SU-DHL-6 (cell line): ENCODE measurements at regions not wholly inside any gene's neighbourhood (a gene's known extent, or its start where the extent isn't known, plus 50 kb on each side); places are given as distances from the start of the nearest gene placed in this dataset.

ENCODE experiments used
- H2AFZ ChIP-seq: fragments of 200-600 bp; sonication (generic); 2 replicates; pipeline ENCODE4 v1.6.1; 2014; ENCODE audit warnings: low read depth, mild to moderate bottlenecking, moderate library complexity, mixed read lengths, antibody characterized with exemption, low read length; ENCODE audit not compliant: severe bottlenecking
- H3F3A ChIP-seq: fragments of 200-600 bp; shearing (Covaris generic); 2 replicates; pipeline ENCODE4 v1.6.0; 2016; ENCODE audit warnings: antibody characterized with exemption, mild to moderate bottlenecking; ENCODE audit not compliant: insufficient read depth
- H3K27ac ChIP-seq: fragments of 200-600 bp; sonication (generic); 2 replicates; pipeline ENCODE4 v1.5.1; 2016; ENCODE audit warnings: low read depth, mild to moderate bottlenecking, low read length, moderate library complexity, mixed read lengths
- H3K27me3 ChIP-seq: fragments of 200-600 bp; sonication (generic), shearing (Covaris generic); 2 replicates; pipeline ENCODE4 v1.6.0; 2014; ENCODE audit warnings: mild to moderate bottlenecking, low read length
- H3K36me3 ChIP-seq: fragments of 200-600 bp; sonication (generic); 2 replicates; pipeline ENCODE4 v1.6.1; 2014; ENCODE audit warnings: mild to moderate bottlenecking, low read length, mixed read lengths
- H3K4me2 ChIP-seq: fragments of 300-600, 200-600 bp; shearing (Covaris generic), sonication (generic); 2 replicates; pipeline ENCODE4 v1.6.0; 2014; ENCODE audit warnings: low read length, low read depth, mild to moderate bottlenecking; ENCODE audit not compliant: poor library complexity, severe bottlenecking
- H3K4me3 ChIP-seq: fragments of 200-600 bp; sonication (generic); 2 replicates; pipeline ENCODE4 v1.5.1; 2014; ENCODE audit warnings: antibody characterized with exemption, low read length, mild to moderate bottlenecking, mixed read lengths; ENCODE audit not compliant: insufficient read depth, poor library complexity, severe bottlenecking
- H3K79me2 ChIP-seq: fragments of 200-600 bp; sonication (generic); 2 replicates; pipeline ENCODE4 v1.6.1; 2014; ENCODE audit warnings: mild to moderate bottlenecking, low read length, moderate library complexity; ENCODE audit not compliant: insufficient read depth
- H3K9ac ChIP-seq: fragments of 200-600 bp; sonication (generic); 2 replicates; pipeline ENCODE4 v1.7.0; 2014; ENCODE audit warnings: mild to moderate bottlenecking, low read length
- H3K9me2 ChIP-seq: fragments of 200-600 bp; sonication (generic); replicated peaks from 2 replicates; pipeline ENCODE4 v1.6.1; 2014; ENCODE audit warnings: low read length; ENCODE audit not compliant: insufficient read depth
- H3K9me3 ChIP-seq: fragments of 200-600 bp; sonication (generic); 2 replicates; pipeline ENCODE4 v1.6.1; 2014; ENCODE audit warnings: low read length, mixed read lengths; ENCODE audit not compliant: insufficient read depth
- H4K20me1 ChIP-seq: fragments of 200-600 bp; sonication (generic); 2 replicates; pipeline ENCODE4 v1.6.1; 2014; ENCODE audit warnings: low read depth, mild to moderate bottlenecking, antibody characterized with exemption, low read length, moderate library complexity, mixed read lengths
- EZH2phosphoT487 ChIP-seq: fragments of 200-600 bp; sonication (generic), shearing (Covaris generic); conservative IDR thresholded peaks from 2 replicates; pipeline ENCODE4 v1.6.1; 2018; ENCODE audit warnings: mild to moderate bottlenecking, antibody characterized with exemption, low read length, moderate library complexity, mixed read lengths
- TF ChIP-seq, protein P1 (sequence below): fragments of 200-600 bp; sonication (generic); IDR thresholded peaks from one replicate; pipeline ENCODE4 v1.5.1; 2017; ENCODE audit warnings: antibody characterized with exemption, mild to moderate bottlenecking, low read length, moderate library complexity; ENCODE audit not compliant: insufficient read depth, poor library complexity, severe bottlenecking

DNA sequence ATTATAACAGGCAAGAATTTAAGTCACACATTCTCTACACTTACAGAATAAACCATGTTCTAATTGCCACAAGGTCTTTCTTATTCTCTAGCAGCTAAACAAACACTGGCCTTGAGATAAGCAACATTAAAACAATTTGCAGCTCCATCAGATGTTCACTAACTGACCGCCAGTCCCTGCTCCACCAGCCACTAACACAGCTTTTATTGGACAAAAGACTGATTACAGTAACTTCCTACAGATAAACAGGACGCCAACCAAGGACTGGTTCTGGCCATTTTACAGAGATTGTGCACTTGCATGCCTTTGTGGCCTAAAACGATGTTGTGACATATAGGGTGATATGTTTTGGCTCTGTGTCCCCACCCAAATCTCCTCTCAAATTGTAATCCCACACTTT is 388.9 kb upstream of the LRRC4C start:
- no peak overlapping the region for H3K9ac ChIP-seq
- H3K27me3 ChIP-seq: no peaks in the 10 kb centered on the region
- TF ChIP-seq, protein P1, sequence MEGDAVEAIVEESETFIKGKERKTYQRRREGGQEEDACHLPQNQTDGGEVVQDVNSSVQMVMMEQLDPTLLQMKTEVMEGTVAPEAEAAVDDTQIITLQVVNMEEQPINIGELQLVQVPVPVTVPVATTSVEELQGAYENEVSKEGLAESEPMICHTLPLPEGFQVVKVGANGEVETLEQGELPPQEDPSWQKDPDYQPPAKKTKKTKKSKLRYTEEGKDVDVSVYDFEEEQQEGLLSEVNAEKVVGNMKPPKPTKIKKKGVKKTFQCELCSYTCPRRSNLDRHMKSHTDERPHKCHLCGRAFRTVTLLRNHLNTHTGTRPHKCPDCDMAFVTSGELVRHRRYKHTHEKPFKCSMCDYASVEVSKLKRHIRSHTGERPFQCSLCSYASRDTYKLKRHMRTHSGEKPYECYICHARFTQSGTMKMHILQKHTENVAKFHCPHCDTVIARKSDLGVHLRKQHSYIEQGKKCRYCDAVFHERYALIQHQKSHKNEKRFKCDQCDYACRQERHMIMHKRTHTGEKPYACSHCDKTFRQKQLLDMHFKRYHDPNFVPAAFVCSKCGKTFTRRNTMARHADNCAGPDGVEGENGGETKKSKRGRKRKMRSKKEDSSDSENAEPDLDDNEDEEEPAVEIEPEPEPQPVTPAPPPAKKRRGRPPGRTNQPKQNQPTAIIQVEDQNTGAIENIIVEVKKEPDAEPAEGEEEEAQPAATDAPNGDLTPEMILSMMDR: no peak
- no peak for TF ChIP-seq EZH2phosphoT487
- no peak overlapping the region for H3K4me2 ChIP-seq
- H3K36me3 ChIP-seq: no peaks in the 10 kb centered on the region
- H3K9me3 ChIP-seq: no peaks in the 10 kb centered on the region
- no peak overlapping the region for H3K27ac ChIP-seq
- no peaks in the 10 kb centered on the region for H4K20me1 ChIP-seq
- no peaks in the 10 kb centered on the region; the same call in 1 of the 2 replicates for H3K9me2 ChIP-seq
- no peaks in the 10 kb centered on the region for H3K79me2 ChIP-seq
- no peak overlapping the region for H2AFZ ChIP-seq
- H3K4me3 ChIP-seq: no peak overlapping the region
- no peaks in the 10 kb centered on the region for H3F3A ChIP-seq

DNA sequence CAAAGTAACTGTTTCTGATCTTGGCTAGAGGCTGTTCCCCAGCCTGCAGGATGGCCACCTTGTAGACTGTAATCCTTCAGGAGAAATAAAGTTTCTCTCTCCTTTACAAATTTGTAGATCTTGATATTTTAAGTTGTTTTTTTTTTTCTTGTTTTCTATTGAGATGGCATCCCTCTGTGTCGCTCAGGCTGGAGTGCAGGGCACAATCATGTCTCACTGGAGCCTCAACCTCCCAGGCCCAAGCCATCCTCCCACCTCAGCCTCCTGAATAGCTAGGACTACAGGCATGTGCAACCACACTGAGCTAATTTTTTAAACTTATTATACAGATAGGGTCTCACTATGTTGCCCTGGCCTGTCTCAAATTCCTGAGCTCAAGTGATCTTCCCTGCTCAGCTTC is 389.8 kb upstream of the LRRC4C start:
- Histone ChIP-seq H3K36me3 (no peaks in the 10 kb centered on the region), H3F3A (no peaks in the 10 kb centered on the region), H3K27me3 (no peaks in the 10 kb centered on the region), H3K9ac (no peak overlapping the region), H3K79me2 (no peaks in the 10 kb centered on the region), H3K4me3 (no peak overlapping the region), H3K9me3 (no peaks in the 10 kb centered on the region), H3K4me2 (no peak overlapping the region), H3K27ac (no peak overlapping the region), H4K20me1 (no peaks in the 10 kb centered on the region), H2AFZ (no peak overlapping the region), H3K9me2 (no peaks in the 10 kb centered on the region; the same call in 1 of the 2 replicates)
- no peak for TF ChIP-seq EZH2phosphoT487
- TF ChIP-seq, protein P1: no peak

DNA sequence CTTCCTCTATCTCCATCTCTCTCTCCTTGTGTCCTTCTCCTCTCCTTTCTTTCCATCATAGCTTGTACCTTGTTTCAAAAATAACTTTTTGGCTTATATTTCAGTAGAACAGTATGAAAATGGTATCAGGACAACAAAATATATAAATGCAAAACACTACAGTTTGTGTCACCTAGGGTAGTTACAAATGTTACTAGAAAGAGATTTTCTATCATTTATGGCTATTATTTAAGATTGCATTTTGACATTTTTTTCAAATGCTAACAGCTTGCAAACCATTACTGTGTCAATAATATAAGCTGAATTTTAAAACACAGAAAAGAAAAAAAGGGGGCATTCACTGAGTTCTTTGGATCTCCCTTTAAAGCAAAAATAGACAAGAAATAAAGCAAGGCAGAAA is 392.3 kb upstream of the LRRC4C start:
- Histone ChIP-seq H3K9me3 (no peaks in the 10 kb centered on the region), H3K36me3 (no peaks in the 10 kb centered on the region), H3F3A (no peaks in the 10 kb centered on the region), H3K9me2 (no peaks in the 10 kb centered on the region), H3K27me3 (no peaks in the 10 kb centered on the region), H3K27ac (no peak overlapping the region), H3K9ac (no peak overlapping the region), H3K4me3 (no peak overlapping the region), H3K4me2 (no peak overlapping the region), H3K79me2 (no peaks in the 10 kb centered on the region), H4K20me1 (no peaks in the 10 kb centered on the region), H2AFZ (no peak overlapping the region)
- TF ChIP-seq EZH2phosphoT487: no peak
- TF ChIP-seq, protein P1: no peak
